NOMO-1 treated with DMSO at 0.1 percent for 48 hours (cell line): ENCODE measurements at regions not wholly inside any gene's neighbourhood (a gene's known extent, or its start where the extent isn't known, plus 50 kb on each side); places are given as distances from the start of the nearest gene placed in this dataset.

Experiments
- DNase-seq: peaks from one replicate; lab custom pipeline; 2025; ENCODE audit not compliant: unreplicated experiment; lab: John Stamatoyannopoulos, UW

- DNase-seq: peak; percentile 63
These were observed 86.7 kb upstream of the PRKAR2B start for GRCh38 chr7:106957766-106958165.

DNA sequence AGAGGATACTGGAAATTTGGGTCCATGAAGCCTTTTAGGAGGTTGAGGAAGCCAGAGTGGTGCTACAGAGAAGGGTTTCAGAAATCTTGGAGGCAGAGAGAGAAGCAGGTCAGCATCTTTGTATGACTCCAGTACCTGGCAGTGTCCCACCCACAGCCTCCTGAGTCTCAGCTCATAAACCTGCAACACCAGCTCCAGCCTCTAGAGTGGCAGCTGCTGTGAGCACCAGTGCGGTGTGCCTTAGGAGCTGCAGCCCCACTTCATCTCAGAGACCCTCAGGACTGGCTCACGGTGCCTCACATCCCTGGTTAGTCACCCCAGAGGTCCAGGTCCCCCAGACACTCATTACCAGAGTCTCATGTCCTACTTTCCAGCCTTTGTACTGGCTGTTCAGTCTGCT, 84.8 kb upstream of the PRKAR2B start:
- DNase-seq: no peak

DNA sequence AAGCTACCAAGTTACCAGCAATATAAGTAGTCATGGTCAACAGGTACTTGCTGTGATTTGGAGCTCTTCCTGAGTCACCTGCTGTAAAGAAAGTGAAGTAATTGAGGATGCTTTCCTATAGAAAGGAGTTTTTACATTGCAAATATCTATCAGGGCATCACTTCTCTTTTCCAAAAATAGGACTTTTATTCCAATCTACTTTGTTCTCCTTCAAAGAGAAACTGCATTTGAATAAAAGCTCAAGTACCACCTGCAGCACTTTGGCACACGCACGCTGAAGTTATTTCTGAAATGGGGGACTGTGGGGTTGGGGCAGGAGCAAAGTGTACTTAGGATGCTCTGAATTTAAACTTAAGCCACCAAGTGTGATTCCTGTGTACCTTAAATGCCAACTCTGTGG, 81.8 kb upstream of the PRKAR2B start:
- DNase-seq: no peak

- no peak for DNase-seq
These were observed 80.0 kb upstream of the PRKAR2B start for GRCh38 chr7:106964466-106964865.

- no peak for DNase-seq
These were observed 79.4 kb upstream of the PRKAR2B start for GRCh38 chr7:106965108-106965507.

DNA sequence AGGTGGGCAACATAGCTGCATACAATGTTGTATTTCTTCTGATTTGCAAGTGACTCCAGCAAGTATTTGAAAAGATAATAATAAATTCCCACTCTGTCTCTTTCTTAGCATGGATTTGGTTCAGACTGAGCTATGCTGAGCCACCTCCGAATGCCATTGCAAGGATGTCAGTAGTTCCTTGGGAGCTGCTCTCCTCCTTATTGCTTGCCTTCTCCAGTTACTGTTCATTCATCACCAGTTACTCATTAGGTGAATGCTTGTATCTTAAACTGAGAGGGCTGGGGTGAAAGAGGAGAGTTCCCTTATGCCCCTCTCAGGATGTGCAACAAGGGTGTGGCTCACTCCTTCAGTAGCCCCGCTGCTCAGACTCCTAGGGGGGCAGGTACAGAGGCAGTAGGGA, 78.4 kb upstream of the PRKAR2B start:
- DNase-seq: no peak

DNA sequence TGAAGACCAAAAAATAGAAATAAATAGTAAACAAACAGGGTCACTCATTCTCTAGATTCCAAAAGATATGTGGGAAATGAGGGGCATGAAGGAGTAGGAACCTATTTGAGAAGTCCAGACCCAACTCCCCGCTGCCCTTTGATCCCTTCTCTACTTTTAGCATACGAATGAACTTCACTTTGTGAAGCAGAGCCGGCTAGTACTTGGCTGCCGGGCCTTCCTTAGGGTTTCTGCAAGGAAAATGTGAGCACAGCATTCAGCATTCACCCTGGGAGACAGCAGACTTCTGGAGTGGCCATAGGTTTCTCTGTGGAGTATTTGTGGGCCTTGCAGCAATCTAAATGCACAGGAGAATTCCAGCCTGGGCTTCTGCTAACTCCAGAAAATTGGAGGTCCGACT, 76.3 kb upstream of the PRKAR2B start:
- DNase-seq: no peak

GRCh38 chr7:106978425-106979420, 65.8 kb upstream of the PRKAR2B start:
- DNase-seq: no peak

DNA sequence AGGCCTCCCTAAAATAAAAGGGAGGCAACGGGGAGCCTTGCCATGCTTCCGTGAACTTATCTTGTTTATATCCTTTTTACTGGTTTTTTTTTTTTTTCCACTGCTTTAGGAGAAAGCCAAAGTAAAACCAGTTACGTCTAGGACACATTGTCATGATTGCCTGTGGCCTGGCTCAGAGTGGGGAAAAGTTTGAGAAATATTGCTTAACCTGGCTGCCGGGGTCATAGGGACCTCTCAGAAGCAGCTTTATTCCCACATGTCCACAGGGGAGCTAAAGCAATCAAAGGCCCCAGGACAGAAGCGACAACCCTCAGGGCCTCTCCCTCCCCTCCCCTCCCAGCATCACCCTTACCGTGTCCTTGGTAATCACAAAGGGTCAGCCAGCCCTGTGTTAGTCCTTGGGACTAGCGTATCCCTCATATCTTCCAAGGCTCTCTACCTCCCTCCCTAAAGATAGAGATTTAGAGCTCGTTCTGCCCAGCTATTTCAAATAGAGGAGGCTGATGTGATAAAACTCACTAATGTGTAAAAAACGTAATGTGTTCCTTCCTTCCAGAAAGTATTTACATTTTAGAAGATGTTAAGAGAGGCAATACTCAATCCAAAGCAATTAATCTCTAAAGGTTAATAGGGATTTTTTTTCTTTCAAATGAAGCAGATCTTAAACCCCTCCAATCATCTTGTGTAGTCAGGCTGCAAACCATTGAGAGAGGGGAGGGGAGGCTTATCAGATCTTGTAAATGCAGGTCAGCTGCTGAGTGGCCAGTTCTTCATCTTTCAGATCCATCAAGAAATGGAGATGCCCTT, 64.8 kb upstream of the PRKAR2B start:
- no peak for DNase-seq

DNA sequence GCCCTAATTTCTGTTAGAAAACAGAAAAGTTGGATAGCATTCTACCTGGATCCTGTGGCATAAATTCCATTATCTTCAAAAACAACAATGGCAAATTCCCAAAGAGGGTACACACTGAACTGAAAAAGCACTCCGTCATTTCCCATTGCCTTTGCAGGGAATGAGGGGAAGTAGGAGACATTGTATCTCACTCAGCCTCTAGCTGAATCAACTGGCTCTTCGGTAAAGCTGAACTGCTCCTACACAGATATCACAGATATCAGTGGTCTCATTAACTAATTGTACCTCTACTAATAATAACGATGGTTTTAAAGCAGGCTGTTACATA, 64.2 kb upstream of the PRKAR2B start:
- DNase-seq: no peak

DNA sequence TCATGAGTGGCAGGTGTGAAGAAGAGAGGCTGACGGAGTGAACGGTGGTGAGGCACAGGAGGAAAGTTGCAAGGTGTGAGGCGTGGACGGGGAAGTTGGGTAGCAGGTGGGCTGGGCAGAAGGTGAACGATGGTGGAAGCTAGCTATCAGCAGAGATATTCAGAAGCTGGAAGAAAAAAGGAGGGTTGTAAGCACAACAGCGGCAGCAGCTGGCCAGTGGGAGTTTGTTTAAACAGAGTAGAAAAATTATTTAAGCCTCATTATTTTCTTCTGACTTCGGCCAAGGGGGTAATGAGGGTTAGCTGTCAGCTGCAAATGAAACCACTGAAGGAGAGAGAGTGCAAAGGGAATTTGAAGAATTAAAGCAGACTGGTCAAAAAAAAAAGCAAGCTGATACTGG, 62.1 kb upstream of the PRKAR2B start:
- DNase-seq: no peak

DNA sequence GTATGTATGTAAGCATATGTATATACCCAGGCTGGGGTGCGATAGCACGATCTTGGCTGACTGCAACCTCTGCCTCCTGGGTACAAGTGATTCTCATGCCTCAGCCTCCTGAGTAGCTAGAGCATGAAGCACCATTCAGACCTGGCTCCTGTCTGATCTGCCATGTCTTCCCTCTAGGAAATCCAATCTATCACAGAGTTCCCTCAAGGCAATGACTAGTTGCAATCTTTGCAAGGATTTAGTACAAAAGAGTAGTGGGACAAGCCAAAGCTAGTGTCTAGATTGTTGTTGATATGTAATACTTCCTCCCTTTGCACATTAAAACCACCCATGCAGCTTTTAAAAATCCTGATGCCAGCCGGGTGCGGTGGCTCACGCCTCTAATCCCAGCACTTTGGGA, 60.5 kb upstream of the PRKAR2B start:
- no peak for DNase-seq

DNA sequence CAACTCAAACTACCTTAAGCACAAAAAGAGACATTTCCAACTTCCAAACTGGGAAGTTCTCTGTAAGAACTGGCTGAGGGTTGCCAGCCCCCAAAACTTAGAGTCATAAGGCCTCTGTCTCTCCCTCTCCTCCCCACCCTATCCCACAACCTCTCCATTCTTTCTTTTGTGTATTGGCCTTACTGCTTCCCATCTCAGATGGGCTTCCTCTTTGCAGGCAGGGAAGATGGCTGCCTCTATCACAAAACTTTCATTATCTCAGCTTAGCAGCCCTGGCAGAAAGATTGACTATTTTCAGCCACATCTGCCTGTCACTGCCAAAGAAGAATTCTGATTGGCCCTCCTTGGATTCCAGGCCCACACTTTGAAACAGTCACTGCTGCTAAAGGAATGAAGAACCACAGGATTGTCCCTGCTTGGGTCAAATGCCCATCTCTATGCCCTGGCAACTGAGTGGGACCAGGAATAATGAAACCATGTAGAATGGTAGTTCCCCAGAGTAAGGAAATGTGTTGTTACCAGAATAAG, 58.0 kb upstream of the PRKAR2B start:
- no peak for DNase-seq

GRCh38 chr7:106987777-106988176, 56.7 kb upstream of the PRKAR2B start:
- DNase-seq: no peak

DNA sequence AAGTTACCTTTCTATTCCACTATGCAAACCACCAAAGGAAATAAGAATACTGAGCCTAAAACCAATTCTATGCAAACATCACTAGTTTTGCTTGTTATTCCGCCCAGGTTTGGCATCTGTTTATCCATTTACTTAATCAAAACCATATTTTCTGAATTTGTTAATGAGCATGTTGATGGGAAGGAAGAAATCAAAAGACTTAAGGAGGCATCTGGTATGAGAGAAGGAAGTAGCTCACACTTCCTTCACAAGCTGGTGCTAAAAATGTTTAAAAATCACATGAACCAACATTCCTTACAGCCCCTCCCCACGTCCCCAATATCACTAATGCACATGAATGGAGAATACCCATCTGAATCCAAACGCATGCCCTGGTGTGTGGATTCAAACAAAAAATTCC, 52.0 kb upstream of the PRKAR2B start:
- DNase-seq: no peak
